HAP-1 (cell line): ENCODE measurements at regions not wholly inside any gene's neighbourhood (a gene's known extent, or its start where the extent isn't known, plus 50 kb on each side); places are given as distances from the start of the nearest gene placed in this dataset.
A peak's percentile ranks its signal among the peaks of the same experiment; 100 is the strongest.

Source experiments
- DNase-seq, 2 experiments: peaks; one replicate each; pipeline ENCODE4 v3.0.0-alpha.2; 2016 to 2020; ENCODE audit warnings: low spot score in 2 of 2
- H3K27me3 ChIP-seq: fragments of 250-450 bp; sonication (Bioruptor Pico); 2 replicates; pipeline ENCODE4 v1.5.1; 2020; ENCODE audit warnings: low read depth, mild to moderate bottlenecking, moderate library complexity
- H3K36me3 ChIP-seq: fragments of 250-450 bp; sonication (Bioruptor Pico); replicated peaks from 2 replicates; pipeline ENCODE4 v1.5.1; 2020; ENCODE audit warnings: mild to moderate bottlenecking
- H3K4me1 ChIP-seq: fragments of 250-450 bp; sonication (Bioruptor Pico); 2 replicates; pipeline ENCODE4 v1.5.1; 2020; ENCODE audit warnings: mild to moderate bottlenecking
- H3K4me3 ChIP-seq: fragments of 250-450 bp; sonication (Bioruptor Pico); 2 replicates; pipeline ENCODE4 v1.5.1; 2020; ENCODE audit warnings: mild to moderate bottlenecking, moderate library complexity
- H3K9me3 ChIP-seq: fragments of 250-450 bp; sonication (Bioruptor Pico); 2 replicates; pipeline ENCODE4 v1.5.1; 2020; ENCODE audit warnings: mild to moderate bottlenecking, moderate library complexity
- in situ Hi-C: fragments of 300-500 bp; cut with MboI; formaldehyde crosslinking; loops from 3 replicates; pipeline ENCODE4 v1.14.3; 2020; ENCODE audit warnings: low sequenced_read_pairs, inconsistent platforms, mixed read lengths

GRCh38 chr6:87847135-87847829, 145.2 kb upstream of the AKIRIN2 start:
- DNase-seq = no peak
- Histone ChIP-seq H3K27me3 (peaks cover 3% of the 10 kb centered on the region; the same call in 1 of the 2 replicates), H3K4me3 (no peak overlapping the region), H3K4me1 (no peaks in the 10 kb centered on the region), H3K36me3 (no peaks in the 10 kb centered on the region), H3K9me3 (no peaks in the 10 kb centered on the region)
- in situ Hi-C loops = no loop called here

GRCh38 chr6:87846434-87846833, 144.4 kb upstream of the AKIRIN2 start:
- Histone ChIP-seq H3K4me3 (no peak overlapping the region), H3K27me3 (peaks cover 3% of the 10 kb centered on the region; the same call in 1 of the 2 replicates), H3K9me3 (no peaks in the 10 kb centered on the region), H3K36me3 (no peaks in the 10 kb centered on the region), H3K4me1 (no peaks in the 10 kb centered on the region)
- no peak for DNase-seq
- in situ Hi-C loops = no loop called here

GRCh38 chr6:87840324-87840723, 138.3 kb upstream of the AKIRIN2 start:
- no peaks in the 10 kb centered on the region for H3K4me1 ChIP-seq
- in situ Hi-C loops = no loop called here
- no peaks in the 10 kb centered on the region for H3K36me3 ChIP-seq
- no peak overlapping the region for H3K4me3 ChIP-seq
- DNase-seq = no peak
- no peaks in the 10 kb centered on the region for H3K9me3 ChIP-seq
- H3K27me3 ChIP-seq = no peaks in the 10 kb centered on the region

GRCh38 chr6:87837876-87838275, 135.8 kb upstream of the AKIRIN2 start:
- no peak overlapping the region for H3K4me3 ChIP-seq
- DNase-seq = no peak
- H3K9me3 ChIP-seq = no peaks in the 10 kb centered on the region
- H3K36me3 ChIP-seq = no peaks in the 10 kb centered on the region
- H3K4me1 ChIP-seq = no peaks in the 10 kb centered on the region
- H3K27me3 ChIP-seq = no peaks in the 10 kb centered on the region
- in situ Hi-C loops = no loop called here

GRCh38 chr6:87837444-87837843, 135.4 kb upstream of the AKIRIN2 start:
- Histone ChIP-seq H3K9me3 (no peaks in the 10 kb centered on the region), H3K27me3 (no peaks in the 10 kb centered on the region), H3K36me3 (no peaks in the 10 kb centered on the region), H3K4me3 (no peak overlapping the region), H3K4me1 (no peaks in the 10 kb centered on the region)
- in situ Hi-C loops = no loop called here
- DNase-seq = no peak

- peaks cover 6% of the 10 kb centered on the region for H3K4me1 ChIP-seq
- H3K27me3 ChIP-seq = no peaks in the 10 kb centered on the region
- in situ Hi-C loops = no loop called here
- no peak overlapping the region for H3K4me3 ChIP-seq
- no peaks in the 10 kb centered on the region for H3K36me3 ChIP-seq
- DNase-seq = peak in 1 of 2 experiments; percentile 51
- H3K9me3 ChIP-seq = no peaks in the 10 kb centered on the region
Observed at GRCh38 chr6:87832025-87832825, 130.2 kb upstream of the AKIRIN2 start.

- in situ Hi-C loops = no loop called here
- Histone ChIP-seq H3K9me3 (no peaks in the 10 kb centered on the region), H3K4me1 (peaks cover 6% of the 10 kb centered on the region), H3K36me3 (no peaks in the 10 kb centered on the region), H3K27me3 (no peaks in the 10 kb centered on the region), H3K4me3 (no peak overlapping the region)
- DNase-seq = no peak
Observed at GRCh38 chr6:87830907-87831306, 128.9 kb upstream of the AKIRIN2 start.

- in situ Hi-C loops = no loop called here
- no peaks in the 10 kb centered on the region for H3K27me3 ChIP-seq
Observed at GRCh38 chr6:87829622-87830121, 127.6 kb upstream of the AKIRIN2 start.

GRCh38 chr6:87828044-87828443, 126.0 kb upstream of the AKIRIN2 start:
- Histone ChIP-seq H3K27me3 (no peaks in the 10 kb centered on the region), H3K4me1 (peaks cover 6% of the 10 kb centered on the region), H3K4me3 (no peak overlapping the region), H3K36me3 (no peaks in the 10 kb centered on the region), H3K9me3 (no peaks in the 10 kb centered on the region)
- in situ Hi-C loops = no loop called here
- no peak for DNase-seq

More at GRCh38 chr6:87829622-87830121, 127.6 kb upstream of the AKIRIN2 start:
- no peak for DNase-seq
- Histone ChIP-seq H3K36me3 (no peaks in the 10 kb centered on the region), H3K4me1 (peaks cover 6% of the 10 kb centered on the region), H3K4me3 (no peak overlapping the region), H3K9me3 (no peaks in the 10 kb centered on the region)

GRCh38 chr6:87827346-87827745, 125.3 kb upstream of the AKIRIN2 start:
- Histone ChIP-seq H3K36me3 (no peaks in the 10 kb centered on the region), H3K27me3 (no peaks in the 10 kb centered on the region), H3K4me1 (peaks cover 6% of the 10 kb centered on the region), H3K9me3 (no peaks in the 10 kb centered on the region), H3K4me3 (no peak overlapping the region)
- DNase-seq = no peak
- in situ Hi-C loops = no loop called here

- no peak for DNase-seq
- Histone ChIP-seq H3K4me1 (peaks cover 6% of the 10 kb centered on the region), H3K9me3 (no peaks in the 10 kb centered on the region), H3K4me3 (no peak overlapping the region), H3K27me3 (no peaks in the 10 kb centered on the region), H3K36me3 (no peaks in the 10 kb centered on the region)
- in situ Hi-C loops = no loop called here
Observed at GRCh38 chr6:87826424-87826823, 124.4 kb upstream of the AKIRIN2 start.

GRCh38 chr6:87825821-87826221, 123.8 kb upstream of the AKIRIN2 start:
- in situ Hi-C loops = no loop called here
- Histone ChIP-seq H3K36me3 (no peaks in the 10 kb centered on the region), H3K27me3 (no peaks in the 10 kb centered on the region), H3K4me1 (peaks cover 4% of the 10 kb centered on the region), H3K9me3 (no peaks in the 10 kb centered on the region), H3K4me3 (no peak overlapping the region)
- DNase-seq = no peak

- H3K4me1 ChIP-seq = peaks cover 4% of the 10 kb centered on the region
- H3K27me3 ChIP-seq = no peaks in the 10 kb centered on the region
- no peaks in the 10 kb centered on the region for H3K36me3 ChIP-seq
- no peaks in the 10 kb centered on the region for H3K9me3 ChIP-seq
- no peak for DNase-seq
- no peak overlapping the region for H3K4me3 ChIP-seq
- in situ Hi-C loops = no loop called here
Observed at GRCh38 chr6:87824958-87825491, 123.0 kb upstream of the AKIRIN2 start.

GRCh38 chr6:87822011-87822410, 120.0 kb upstream of the AKIRIN2 start:
- Histone ChIP-seq H3K36me3 (no peaks in the 10 kb centered on the region), H3K27me3 (no peaks in the 10 kb centered on the region), H3K4me3 (no peak overlapping the region), H3K9me3 (no peaks in the 10 kb centered on the region), H3K4me1 (peaks cover 4% of the 10 kb centered on the region)
- no peak for DNase-seq
- in situ Hi-C loops = no loop called here
